ENCODE measurements at regions not wholly inside any gene's neighbourhood (a gene's known extent, or its start where the extent isn't known, plus 50 kb on each side); places are given as distances from the start of the nearest gene placed in this dataset.

GRCh38 chr12:116385486-116386217, 108.2 kb upstream of the MED13L start:
- TF ChIP-seq CTCF (IDR thresholded peaks at IDR 0.05) (no peak), POLR2AphosphoS5 (IDR thresholded peaks at IDR 0.05) (no peak), POLR2A (IDR thresholded peaks at IDR 0.05) (no peak), EP300 (IDR thresholded peaks at IDR 0.05; ENCODE audit: low read depth) (no peak)
